HCT116 (cell line): ENCODE measurements at regions not wholly inside any gene's neighbourhood (a gene's known extent, or its start where the extent isn't known, plus 50 kb on each side); places are given as distances from the start of the nearest gene placed in this dataset.

Source experiments
- ATAC-seq: fragments of 200-7000 bp; cut with Tn5 transposase; 2 replicates; pipeline ENCODE4 v1.9.1; 2020; ENCODE audit warnings: mild to moderate bottlenecking, moderate library complexity
- BruUV-seq: library from RNA; stranded (reverse); fragments of 400-500 nt; replicated peaks from 2 replicates; lab custom pipeline; 2021; lab: Mats Ljungman, UMichigan
- CTCF ChIA-PET: fragments of 300-600 bp; sonication (Branson Sonifier 250); formaldehyde crosslinking; loops from one replicate; lab custom pipeline; 2021; ENCODE audit warnings: antibody characterized with exemption; lab: Charles Lee
- POLR2A ChIA-PET: fragments of 300-600, 350-600 bp; sonication (Branson Sonifier 250); formaldehyde crosslinking; loops from one replicate; lab custom pipeline; 2021; ENCODE audit warnings: antibody characterized with exemption; lab: Charles Lee
- RAD21 ChIA-PET, 2 experiments: fragments of 300-600 bp; sonication (Branson Sonifier 250); formaldehyde crosslinking; loops; one replicate each; lab custom pipeline; 2023; ENCODE audit warnings: low total read pairs in 2 of 2; ENCODE audit not compliant: uncharacterized antibody in 2 of 2, unreplicated experiment in 2 of 2, low non-redundant PET in 1 of 2; lab: Charles Lee
- DNase-seq: peaks from one replicate; pipeline ENCODE4 v3.0.0-alpha.2; 2010; ENCODE audit warnings: low read depth, low spot score
- H2AFZ ChIP-seq: fragments of 200-600 bp; shearing (Covaris generic), sonication (generic); 2 replicates; pipeline ENCODE4 v1.6.1; 2017; ENCODE audit warnings: low read depth, mixed run types, mixed read lengths, antibody characterized with exemption, low read length; ENCODE audit not compliant: poor library complexity, severe bottlenecking
- H3K27ac ChIP-seq: 2 replicates; pipeline ENCODE4 v1.5.1; 2012; ENCODE audit warnings: low read depth, low read length
- H3K27me3 ChIP-seq: fragments of 200-600 bp; sonication (generic); 2 replicates; pipeline ENCODE4 v1.6.1; 2016; ENCODE audit warnings: mixed run types, low read length, mixed read lengths; ENCODE audit not compliant: insufficient read depth
- H3K36me3 ChIP-seq, 2 experiments: fragments of 200-500 bp in 1 of 2; fragments of 200-600 bp in 1 of 2; sonication (Bioruptor generic) in 1 of 2; sonication (generic) in 1 of 2; 2 replicates each; pipeline versions ENCODE4 v1.5.1 to v1.6.1; 2014 to 2016; ENCODE audit warnings: low read length in 2 of 2, inconsistent platforms in 1 of 2, mixed read lengths in 1 of 2, mixed run types in 1 of 2; ENCODE audit not compliant: insufficient read depth in 2 of 2, control insufficient read depth in 1 of 2
- H3K4me1 ChIP-seq, 2 experiments: fragments of 200-600 bp in 1 of 2; sonication (generic) in 1 of 2; 2 replicates each; pipeline versions ENCODE4 v1.5.1 to v1.6.1; 2012 to 2017; ENCODE audit warnings: low read length in 2 of 2, inconsistent platforms in 1 of 2, mild to moderate bottlenecking in 1 of 2, mixed read lengths in 1 of 2, mixed run types in 1 of 2, moderate library complexity in 1 of 2; ENCODE audit not compliant: insufficient read depth in 2 of 2, control insufficient read depth in 1 of 2
- H3K4me2 ChIP-seq: fragments of 200-600 bp; sonication (generic); 2 replicates; pipeline ENCODE4 v1.6.1; 2017; ENCODE audit warnings: mixed run types, low read length, mixed read lengths
- H3K4me3 ChIP-seq, 2 experiments: fragments of 200-600 bp in 1 of 2; sonication (generic) in 1 of 2; replicated peaks in 1 of 2; 2 replicates each; pipeline ENCODE4 v1.5.1; 2011 to 2016; ENCODE audit warnings: low read length in 2 of 2, control low read depth in 1 of 2, low read depth in 1 of 2, mild to moderate bottlenecking in 1 of 2, mixed read lengths in 1 of 2, mixed run types in 1 of 2
- H3K79me2 ChIP-seq: fragments of 200-600 bp; sonication (generic); 2 replicates; pipeline ENCODE4 v1.6.1; 2017; ENCODE audit warnings: mild to moderate bottlenecking, mixed run types, low read length, moderate library complexity, mixed read lengths; ENCODE audit not compliant: insufficient read depth
- H3K9ac ChIP-seq: fragments of 200-600 bp; sonication (generic); 2 replicates; pipeline ENCODE4 v1.6.1; 2016; ENCODE audit warnings: low read length, mixed read lengths
- H3K9me2 ChIP-seq: fragments of 200-600 bp; sonication (generic), shearing (Covaris generic); 2 replicates; pipeline ENCODE4 v1.6.1; 2017; ENCODE audit warnings: mixed run types, mild to moderate bottlenecking, moderate library complexity; ENCODE audit not compliant: insufficient read depth
- H3K9me3 ChIP-seq, 2 experiments: fragments of 200-500 bp in 1 of 2; fragments of 200-600 bp in 1 of 2; sonication (Bioruptor generic) in 1 of 2; sonication (generic) in 1 of 2; 2 replicates each; pipeline ENCODE4 v1.6.1; 2014 to 2017; ENCODE audit warnings: low read length in 2 of 2, mixed read lengths in 2 of 2, inconsistent platforms in 1 of 2, low read depth in 1 of 2, mild to moderate bottlenecking in 1 of 2, mixed run types in 1 of 2, moderate library complexity in 1 of 2; ENCODE audit not compliant: control insufficient read depth in 1 of 2, insufficient read depth in 1 of 2
- H4K20me1 ChIP-seq: fragments of 200-600 bp; sonication (generic), shearing (Covaris generic); 2 replicates; pipeline ENCODE4 v1.6.1; 2017; ENCODE audit warnings: mixed run types, mild to moderate bottlenecking, moderate library complexity; ENCODE audit not compliant: insufficient read depth
- CTCF ChIP-seq, 3 experiments: fragments of 200-600 bp in 1 of 3; sonication (generic) in 1 of 3; IDR thresholded peaks in 2 of 3; conservative IDR thresholded peaks in 1 of 3; 2 replicates each; pipeline ENCODE4 v1.5.1; 2012 to 2017; ENCODE audit warnings: low read depth in 2 of 3, low read length in 2 of 3, antibody characterized with exemption in 1 of 3, borderline replicate concordance in 1 of 3, control low read depth in 1 of 3, mild to moderate bottlenecking in 1 of 3, mixed read lengths in 1 of 3, mixed run types in 1 of 3, moderate library complexity in 1 of 3; ENCODE audit not compliant: insufficient read depth in 1 of 3
- EZH2phosphoT487 ChIP-seq: fragments of 200-600 bp; IDR thresholded peaks from 2 replicates; pipeline ENCODE4 v1.6.1; 2018; ENCODE audit warnings: antibody characterized with exemption, borderline replicate concordance
- FOSL1 ChIP-seq: IDR thresholded peaks from 2 replicates; pipeline ENCODE4 v1.6.1; 2012; ENCODE audit warnings: low read depth
- POLR2AphosphoS5 ChIP-seq: IDR thresholded peaks from 2 replicates; pipeline ENCODE4 v1.6.1; 2011; ENCODE audit warnings: mild to moderate bottlenecking, low read depth, low read length, moderate library complexity
- RAD21 ChIP-seq: IDR thresholded peaks from 2 replicates; pipeline ENCODE4 v1.6.1; 2012; ENCODE audit warnings: low read depth, mild to moderate bottlenecking
- REST ChIP-seq: IDR thresholded peaks from 2 replicates; pipeline ENCODE4 v1.6.1; 2012; ENCODE audit warnings: low read depth
- SP1 ChIP-seq: IDR thresholded peaks from 2 replicates; pipeline ENCODE4 v1.6.1; 2012; ENCODE audit warnings: low read depth
- SRF ChIP-seq: IDR thresholded peaks from 2 replicates; pipeline ENCODE4 v1.6.1; 2012; ENCODE audit warnings: low read depth
- ZBTB33 ChIP-seq: IDR thresholded peaks from 2 replicates; pipeline ENCODE4 v1.6.1; 2011; ENCODE audit warnings: mild to moderate bottlenecking, low read length, moderate library complexity; ENCODE audit not compliant: insufficient replicate concordance; ENCODE audit errors: extremely low read depth
- intact Hi-C: fragments of 100-400 bp; cut with micrococcal nuclease; formaldehyde crosslinking; loops from 2 replicates; pipeline ENCODE4 v1.10.0; 2022

- Histone ChIP-seq H3K27me3 (no peaks in the 10 kb centered on the region), H3K36me3 (no peaks in the 10 kb centered on the region), H3K9me2 (no peaks in the 10 kb centered on the region), H3K4me3 (no peak overlapping the region), H4K20me1 (no peaks in the 10 kb centered on the region), H3K4me1 (peaks cover 0 to 22% of the 10 kb centered on the region in 2 experiments; a peak in 1 of 4 replicates), H2AFZ (no peak overlapping the region), H3K9ac (no peak overlapping the region), H3K9me3 (no peaks in the 10 kb centered on the region), H3K79me2 (no peaks in the 10 kb centered on the region), H3K4me2 (no peak overlapping the region), H3K27ac (no peak overlapping the region)
- BruUV-seq: no TSS peak
- intact Hi-C loops: loop anchor here (1.0 to 2.0 kb wide), 2 partner anchors 120 to 291 kb away; partner anchors contain the start of gene CCR1
- RAD21 ChIA-PET: no interaction called here
- CTCF ChIA-PET: interaction anchor here (0.6 to 2.8 kb wide), 2 partner anchors 281 to 291 kb away, joined by 3 to 8 read pairs; no protein-coding TSS in a partner anchor
- TF ChIP-seq SRF (no peak), RAD21 (peak; percentile 77), EZH2phosphoT487 (no peak), CTCF (IDR thresholded peaks at IDR 0.05 in 2 of 3, conservative IDR thresholded peaks at IDR 0.05 in 1 of 3; ENCODE audit: borderline replicate concordance in 1 of 3, insufficient read depth in 1 of 3, low read depth in 2 of 3, low read length in 2 of 3) (peak in 2 of 3 experiments; percentile 33 to 61; a peak in 3 of 6 replicates), FOSL1 (no peak), ZBTB33 (no peak), SP1 (no peak), REST (no peak), POLR2AphosphoS5 (no peak)
- POLR2A ChIA-PET: no interaction called here
- DNase-seq: no peak
- ATAC-seq: no peak; the same call in 1 of the 2 replicates
Observed at GRCh38 chr3:46087871-46088270, 60.6 kb upstream of the XCR1 start.
